D341Med (cell line): ENCODE measurements at regions not wholly inside any gene's neighbourhood (a gene's known extent, or its start where the extent isn't known, plus 50 kb on each side); places are given as distances from the start of the nearest gene placed in this dataset.
"Not testable (repeated sequence)": the region's sequence is repeated elsewhere in the genome, so short reads cannot be mapped to it uniquely, and the experiment has no call there.

Experiments
- DNase-seq: peaks from one replicate; pipeline ENCODE4 v3.0.0; 2012; ENCODE audit warnings: low spot score

GRCh38 chr3:73120710-73121109, 59.3 kb downstream of the EBLN2 start:
- no peak for DNase-seq

DNA sequence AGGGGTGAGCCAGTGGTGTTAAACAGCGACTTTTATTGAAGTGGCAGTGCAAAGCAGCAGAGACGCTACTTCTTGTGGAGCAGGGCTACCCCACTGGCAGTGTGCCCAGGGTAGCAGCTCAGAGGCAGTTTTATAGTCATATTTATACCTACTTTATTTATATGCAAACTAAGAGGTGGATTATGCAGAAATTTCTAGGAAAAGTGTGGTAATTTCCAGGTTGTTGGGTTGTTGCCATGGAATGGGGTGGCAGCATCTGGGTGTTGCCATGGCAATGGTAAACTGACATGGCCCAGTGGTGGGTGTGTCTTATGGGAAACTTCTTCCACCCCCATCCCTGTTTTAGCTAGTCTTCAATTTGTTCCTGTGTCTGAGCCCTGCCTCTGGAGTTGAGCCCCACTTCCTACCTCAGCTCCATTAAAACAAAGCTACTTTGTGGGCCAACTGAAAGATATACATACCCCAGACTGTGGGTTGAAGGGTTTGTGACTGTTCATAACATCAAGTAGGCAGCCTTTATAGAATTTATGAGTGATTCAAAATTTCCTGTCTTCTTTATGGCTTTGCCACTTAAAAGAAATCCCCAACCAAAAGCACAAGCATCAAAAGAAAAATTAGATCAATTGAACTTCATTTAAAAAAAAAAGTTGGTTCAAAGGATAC, 60.3 kb downstream of the EBLN2 start:
- DNase-seq = no peak

GRCh38 chr3:73134034-73134433, 72.6 kb downstream of the EBLN2 start:
- no peak for DNase-seq

DNA sequence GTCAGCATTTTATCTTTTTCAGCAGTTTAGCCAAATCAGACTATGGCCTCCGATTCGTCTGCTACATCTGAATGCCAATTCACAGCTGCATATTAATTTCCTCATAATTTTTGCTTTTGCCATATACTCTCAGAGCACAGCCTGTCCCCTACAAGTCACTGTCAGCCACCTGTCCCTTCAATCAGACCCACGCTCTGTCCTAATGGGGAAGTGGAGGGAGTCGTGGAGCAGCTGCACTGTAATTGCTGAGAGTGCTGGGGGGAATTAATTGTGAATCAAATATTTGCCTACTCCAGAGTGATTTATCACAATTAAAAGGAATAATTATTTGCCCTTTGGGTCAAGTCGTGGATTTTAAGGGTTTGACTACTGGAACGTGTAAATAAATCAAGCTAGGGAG, 75.5 kb downstream of the EBLN2 start:
- DNase-seq = no peak

- DNase-seq = no peak
Observed at GRCh38 chr3:73137736-73138403, 76.4 kb downstream of the EBLN2 start.

DNA sequence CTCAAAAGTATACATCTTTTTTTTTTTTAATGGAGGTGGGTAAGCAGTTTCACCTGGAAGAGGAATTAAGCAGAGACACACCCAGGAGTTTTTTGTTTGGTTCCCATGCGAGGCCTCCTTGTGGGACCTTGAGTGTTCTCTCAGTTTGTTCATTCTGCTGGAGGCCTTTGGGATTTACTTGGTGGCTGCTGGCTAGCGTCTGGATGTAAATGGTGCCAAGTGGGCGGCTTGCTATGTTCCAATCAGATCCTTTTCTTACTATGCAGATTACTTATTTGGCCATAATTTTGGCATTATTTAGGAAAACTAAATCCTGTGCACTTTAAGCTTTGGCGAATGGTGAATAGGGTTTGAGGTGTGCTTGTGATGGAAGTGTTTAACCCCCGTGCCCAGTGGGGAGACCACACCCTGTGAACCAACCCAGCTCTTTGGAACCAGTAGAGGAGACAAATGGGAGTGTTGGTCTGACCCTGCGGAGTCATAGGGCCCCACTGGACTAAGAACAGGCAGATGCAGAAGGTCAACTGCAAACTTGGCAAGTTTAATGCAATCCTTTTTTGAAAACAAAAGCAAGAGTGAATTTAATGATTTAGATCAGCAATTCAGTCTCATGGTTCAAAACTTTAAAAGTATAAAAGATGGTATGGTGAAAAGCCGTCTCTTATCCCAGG, 79.4 kb downstream of the EBLN2 start:
- no peak for DNase-seq

- no peak for DNase-seq
Observed at GRCh38 chr3:73141525-73141924, 80.1 kb downstream of the EBLN2 start.

DNA sequence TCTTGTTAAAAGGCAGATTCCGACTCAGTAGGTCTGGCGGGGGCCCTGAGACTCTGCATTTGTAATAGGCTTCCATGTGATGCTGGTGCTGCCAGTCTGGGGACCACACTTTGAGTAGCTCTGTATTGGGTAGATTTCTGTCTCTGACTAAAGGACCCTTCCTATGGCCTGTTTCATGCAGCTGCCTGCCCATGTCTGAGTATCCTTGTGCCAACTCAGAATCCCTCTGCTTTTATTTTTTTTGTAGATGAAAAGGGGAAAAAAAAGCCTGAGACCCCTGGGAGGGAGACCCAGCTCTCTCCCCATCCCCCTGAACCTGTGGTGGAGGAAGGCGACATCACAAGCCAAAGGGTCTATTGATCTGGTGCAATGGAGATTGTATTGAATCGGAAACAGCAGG, 81.9 kb downstream of the EBLN2 start:
- DNase-seq = no peak

DNA sequence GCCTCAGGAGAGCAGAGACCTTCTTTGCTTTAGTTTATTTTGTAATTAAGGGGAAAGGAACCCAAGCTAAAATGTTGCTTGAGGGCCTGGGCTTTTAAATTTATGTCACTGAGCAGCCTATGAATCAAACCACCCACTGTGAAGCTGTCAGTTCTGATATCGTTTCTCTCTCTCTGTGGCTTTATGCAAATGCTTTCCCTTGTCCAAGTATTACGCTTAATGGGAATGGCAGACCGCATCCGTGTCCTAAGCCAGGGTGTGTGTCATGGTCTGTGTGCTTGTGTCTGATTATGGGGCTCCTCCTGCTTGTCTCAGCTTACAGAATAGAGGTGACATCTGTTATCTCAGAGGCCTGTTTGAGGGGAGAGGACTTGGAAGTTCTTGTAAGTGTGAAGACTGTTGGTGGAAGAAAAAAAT, 82.4 kb downstream of the EBLN2 start:
- no peak for DNase-seq

DNA sequence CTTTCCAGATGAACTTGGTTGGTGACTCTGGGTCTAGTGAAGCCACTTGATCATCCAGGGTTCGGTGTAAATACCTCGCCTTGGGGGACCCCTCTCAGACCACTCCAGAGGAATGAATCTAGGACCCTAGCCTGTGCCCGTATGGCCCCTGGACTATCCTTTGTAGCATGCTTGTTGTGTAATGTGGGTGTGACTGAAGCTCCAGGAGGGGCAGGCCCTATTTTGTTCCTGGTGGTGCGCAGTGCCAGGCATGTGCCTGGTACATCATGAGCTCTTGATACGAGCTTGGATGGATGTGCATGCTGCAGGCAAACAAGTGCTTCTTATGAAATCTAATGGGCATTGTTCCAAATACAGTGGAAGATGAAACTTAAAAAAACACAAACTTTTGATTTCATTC, 82.8 kb downstream of the EBLN2 start:
- DNase-seq = no peak

DNA sequence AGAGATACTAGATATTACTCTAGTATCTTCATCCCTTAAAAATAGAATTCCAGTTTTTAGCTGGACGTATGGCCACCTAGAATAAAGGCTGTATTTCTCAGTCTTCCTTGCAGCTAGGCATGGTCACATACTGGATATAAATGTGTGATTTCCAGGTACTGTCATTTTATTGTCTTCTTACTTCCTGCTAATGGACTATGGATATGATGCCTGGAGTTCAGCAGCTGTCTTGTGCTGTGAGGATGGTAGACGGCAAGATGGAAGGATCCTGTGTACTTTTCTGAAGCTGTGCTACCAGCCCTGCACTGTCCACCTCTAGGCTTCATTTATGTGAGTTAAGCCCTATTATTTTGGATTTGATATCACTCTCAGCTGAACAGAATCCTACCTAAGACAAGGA, 83.4 kb downstream of the EBLN2 start:
- no peak for DNase-seq

- DNase-seq = not testable (repeated sequence)
Observed at GRCh38 chr3:73147479-73147878, 86.0 kb downstream of the EBLN2 start.

DNA sequence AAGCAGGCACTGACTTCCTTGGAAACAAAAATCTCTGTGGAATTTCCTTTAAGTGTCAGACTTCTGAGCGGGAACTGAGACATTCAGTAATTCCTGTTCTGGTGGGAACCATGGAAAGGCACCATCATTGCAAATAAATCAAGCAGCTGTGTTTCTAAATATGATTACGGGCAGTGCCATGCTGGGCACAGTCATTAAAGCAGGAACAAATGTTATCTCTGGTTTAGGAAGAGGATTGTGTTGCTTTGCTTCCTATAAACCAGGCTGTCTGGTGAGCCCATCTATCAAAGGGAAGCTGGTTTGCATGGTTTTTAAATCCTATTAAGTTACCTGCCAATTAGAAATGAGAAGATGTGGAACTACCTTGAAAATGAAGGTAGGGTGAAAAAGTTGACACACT, 86.7 kb downstream of the EBLN2 start:
- DNase-seq = no peak

DNA sequence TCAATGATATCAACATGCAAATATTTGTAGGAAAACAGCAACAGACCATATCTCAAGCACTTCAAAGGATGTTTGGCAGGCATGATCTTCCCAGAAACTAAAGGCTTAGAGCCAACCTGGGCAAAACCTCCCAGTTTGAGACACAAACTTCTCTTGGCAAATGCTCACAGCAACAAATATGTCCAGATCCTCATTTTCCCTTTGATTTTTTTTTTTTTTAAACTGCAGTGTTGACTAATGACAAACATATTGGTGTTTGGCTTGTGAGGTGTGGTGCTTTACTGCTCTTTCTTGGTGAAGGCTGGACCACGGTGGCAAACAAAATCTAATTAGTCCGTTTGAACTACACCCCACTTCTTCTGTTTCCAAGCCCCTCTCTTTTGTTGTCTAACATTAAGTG, 87.2 kb downstream of the EBLN2 start:
- no peak for DNase-seq

GRCh38 chr3:73150369-73151130, 89.1 kb downstream of the EBLN2 start:
- no peak for DNase-seq

- not testable (repeated sequence) for DNase-seq
Observed at GRCh38 chr3:73152571-73152970, 91.1 kb downstream of the EBLN2 start.

DNA sequence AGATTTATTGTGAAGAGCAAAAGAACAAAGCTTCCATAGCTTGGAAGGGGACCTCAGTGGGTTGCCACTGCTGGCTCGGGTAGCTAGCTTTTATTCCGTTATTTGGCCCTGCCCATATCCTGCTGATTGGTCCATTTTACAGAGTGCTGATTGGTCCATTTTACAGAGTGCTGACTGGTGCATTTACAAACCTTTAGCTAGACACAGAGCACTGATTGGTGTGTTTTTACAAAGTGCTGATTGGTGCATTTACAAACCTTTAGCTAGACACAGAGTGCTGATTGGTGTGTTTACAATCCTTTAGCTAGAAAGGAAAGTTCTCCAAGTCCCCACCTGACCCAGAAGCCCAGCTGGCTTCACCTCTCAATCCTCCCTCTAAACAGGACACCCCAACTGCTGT, 91.6 kb downstream of the EBLN2 start:
- not testable (repeated sequence) for DNase-seq

GRCh38 chr3:73154261-73154660, 92.8 kb downstream of the EBLN2 start:
- not testable (repeated sequence) for DNase-seq

DNA sequence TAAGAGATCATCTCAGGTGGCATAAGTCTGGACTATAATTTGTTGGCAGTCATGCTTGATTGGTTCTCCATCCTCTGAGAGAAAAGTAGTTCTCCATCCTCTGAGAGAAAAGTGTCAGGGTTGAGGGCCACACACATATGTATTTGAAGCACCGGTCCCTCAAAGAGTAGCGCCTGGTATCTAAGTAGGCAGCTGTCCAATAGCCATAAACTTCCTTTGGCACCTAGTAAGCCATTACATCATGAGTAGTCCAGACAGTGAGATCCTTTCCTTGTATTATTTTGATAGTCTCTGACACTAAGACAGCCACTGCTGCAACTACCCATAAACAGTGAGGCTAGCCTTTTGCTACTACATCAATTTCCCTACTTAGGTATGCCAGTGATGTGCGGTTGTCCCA, 94.0 kb downstream of the EBLN2 start:
- DNase-seq = not testable (repeated sequence)

GRCh38 chr3:73164622-73165021, 103.2 kb downstream of the EBLN2 start:
- no peak for DNase-seq

DNA sequence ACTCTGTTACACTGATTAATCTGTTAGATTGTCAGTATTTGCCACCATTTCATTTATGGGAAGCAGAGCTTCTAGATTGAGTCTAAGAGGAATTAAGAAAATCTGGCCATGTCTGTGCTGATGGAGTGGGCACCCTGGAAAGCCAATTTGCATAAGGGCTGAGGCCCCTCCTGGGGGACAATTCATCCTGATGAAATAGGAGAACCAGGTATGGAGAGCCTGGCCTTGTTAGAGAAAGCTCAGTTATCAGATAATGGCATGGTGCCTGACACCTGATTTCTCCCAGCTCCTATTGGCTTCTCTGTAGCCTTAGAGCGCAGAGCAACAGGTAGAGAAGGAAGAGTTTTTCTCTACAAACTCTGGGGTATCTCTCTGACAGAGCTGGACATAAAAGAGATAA, 114.2 kb downstream of the EBLN2 start:
- DNase-seq = no peak

DNA sequence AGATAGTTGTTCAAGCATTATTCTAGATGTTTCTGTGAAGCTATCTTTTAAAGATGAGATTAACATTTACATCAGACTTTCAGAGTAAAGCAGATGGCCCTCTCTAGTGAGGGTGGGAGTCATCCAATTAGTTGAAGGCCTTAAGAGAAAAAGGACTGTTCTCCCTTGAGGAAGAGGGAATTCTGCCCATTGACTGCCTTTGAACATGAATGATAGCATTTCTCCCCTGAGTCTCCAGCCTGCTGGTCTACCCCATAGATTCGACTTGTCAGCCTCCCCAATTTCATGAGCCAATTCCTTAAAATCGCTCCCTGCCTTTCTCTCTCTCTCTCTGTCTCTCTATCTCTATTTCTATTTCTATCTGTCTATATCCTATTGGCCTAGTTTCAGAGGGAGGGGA, 115.5 kb downstream of the EBLN2 start:
- no peak for DNase-seq

DNA sequence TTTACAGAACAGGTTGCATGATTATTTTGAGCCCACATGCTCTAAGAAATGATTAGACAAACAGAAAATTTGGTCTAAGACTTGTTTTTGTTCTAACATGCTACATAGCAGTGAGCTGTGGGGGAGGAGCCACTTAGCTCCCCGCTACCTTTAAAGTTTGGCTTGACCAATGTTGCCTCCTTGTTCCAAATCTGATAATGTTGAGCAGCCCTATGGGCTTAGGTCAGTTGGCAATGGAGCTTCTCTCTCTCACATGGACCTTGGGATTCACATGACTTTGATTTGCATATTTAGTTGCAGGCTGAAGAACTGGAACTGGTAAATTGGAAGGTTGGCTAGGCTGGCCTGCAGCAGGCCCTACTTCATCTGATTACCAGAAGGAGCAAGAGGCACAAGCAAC, 116.4 kb downstream of the EBLN2 start:
- DNase-seq = no peak
